Loucy (cell line): ENCODE measurements at regions not wholly inside any gene's neighbourhood (a gene's known extent, or its start where the extent isn't known, plus 50 kb on each side); places are given as distances from the start of the nearest gene placed in this dataset.
A peak's percentile ranks its signal among the peaks of the same experiment; 100 is the strongest.

ENCODE experiments used
- H2AFZ ChIP-seq: fragments of 200-600 bp; sonication (generic); 2 replicates; pipeline ENCODE4 v1.6.0; 2016; ENCODE audit warnings: antibody characterized with exemption, mild to moderate bottlenecking, low read length, moderate library complexity
- H3F3A ChIP-seq: fragments of 200-600 bp; 2 replicates; pipeline ENCODE4 v1.6.0; 2016; ENCODE audit warnings: antibody characterized with exemption, low read depth, mild to moderate bottlenecking
- H3K27me3 ChIP-seq: fragments of 200-600 bp; sonication (generic); 2 replicates; pipeline ENCODE4 v1.6.1; 2014; ENCODE audit warnings: low read length, mild to moderate bottlenecking; ENCODE audit not compliant: insufficient read depth, poor library complexity, severe bottlenecking
- H3K36me3 ChIP-seq: fragments of 200-600 bp; sonication (generic); 2 replicates; pipeline ENCODE4 v1.6.1; 2016; ENCODE audit warnings: low read length; ENCODE audit not compliant: insufficient read depth
- H3K4me1 ChIP-seq: fragments of 200-600 bp; sonication (generic); 2 replicates; pipeline ENCODE4 v1.5.1; 2014; ENCODE audit warnings: low read length, mild to moderate bottlenecking; ENCODE audit not compliant: insufficient read depth, poor library complexity, severe bottlenecking
- H3K4me2 ChIP-seq: fragments of 200-600 bp; sonication (generic); 2 replicates; pipeline ENCODE4 v1.6.0; 2014; ENCODE audit warnings: antibody characterized with exemption, low read length, low read depth, mild to moderate bottlenecking; ENCODE audit not compliant: poor library complexity, severe bottlenecking
- H3K4me3 ChIP-seq: fragments of 200-600 bp; sonication (generic); 2 replicates; pipeline ENCODE4 v1.5.1; 2014; ENCODE audit warnings: low read length, mild to moderate bottlenecking, mixed read lengths; ENCODE audit not compliant: poor library complexity, severe bottlenecking
- H3K79me2 ChIP-seq: fragments of 200-600 bp; sonication (generic); 2 replicates; pipeline ENCODE4 v1.6.1; 2014; ENCODE audit warnings: low read length; ENCODE audit not compliant: insufficient read depth
- H3K9ac ChIP-seq: fragments of 200-600 bp; sonication (generic); 2 replicates; pipeline ENCODE4 v1.6.0; 2014; ENCODE audit warnings: mild to moderate bottlenecking, low read depth, low read length, moderate library complexity; ENCODE audit not compliant: poor library complexity, severe bottlenecking
- H3K9me2 ChIP-seq: fragments of 200-600 bp; sonication (generic); replicated peaks from 2 replicates; pipeline ENCODE4 v1.6.1; 2016; ENCODE audit warnings: low read depth, low read length, mixed read lengths
- H3K9me3 ChIP-seq: fragments of 200-600 bp; sonication (generic); 2 replicates; pipeline ENCODE4 v1.6.1; 2014; ENCODE audit warnings: mild to moderate bottlenecking, antibody characterized with exemption, low read length, low read depth; ENCODE audit not compliant: insufficient read depth
- H4K20me1 ChIP-seq: fragments of 200-600 bp; sonication (generic); 2 replicates; pipeline ENCODE4 v1.6.0; 2014; ENCODE audit warnings: antibody characterized with exemption, low read length, mild to moderate bottlenecking; ENCODE audit not compliant: insufficient read depth, poor library complexity, severe bottlenecking
- CTCF ChIP-seq: fragments of 200-600 bp; sonication (generic); conservative IDR thresholded peaks from 2 replicates; pipeline ENCODE4 v1.5.1; 2014; ENCODE audit warnings: mild to moderate bottlenecking, antibody characterized with exemption, low read length
- EZH2phosphoT487 ChIP-seq: fragments of 200-600 bp; IDR thresholded peaks from 2 replicates; pipeline ENCODE4 v1.6.1; 2018; ENCODE audit warnings: antibody characterized with exemption, mild to moderate bottlenecking, moderate library complexity, borderline replicate concordance

DNA sequence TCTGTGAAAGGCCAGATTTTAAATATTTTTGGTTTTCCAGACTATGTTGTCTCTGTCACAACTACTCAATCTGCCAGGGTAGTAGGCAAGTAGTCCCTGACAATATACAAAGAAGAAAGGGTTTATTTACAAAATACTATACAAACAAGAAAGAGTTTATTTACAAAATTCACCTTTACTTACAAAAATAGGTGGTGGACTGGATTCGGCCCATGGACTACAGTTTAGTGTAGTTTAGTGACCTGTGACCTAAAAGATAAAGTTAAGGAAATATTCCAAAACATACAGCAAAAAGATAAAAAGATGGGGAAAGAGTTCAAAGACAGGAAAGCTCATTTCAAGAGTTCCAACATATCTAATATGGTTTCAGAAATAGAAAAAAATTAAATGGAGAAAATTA lies 52.9 kb upstream of the MAP10 start:
- Histone ChIP-seq H3K79me2 (no peaks in the 10 kb centered on the region), H3K9ac (peak overlapping the region; percentile 71), H3F3A (peaks cover 9% of the 10 kb centered on the region), H3K4me2 (peak overlapping the region; percentile 81), H3K9me2 (no peaks in the 10 kb centered on the region), H3K4me1 (peaks cover 40% of the 10 kb centered on the region), H3K27me3 (no peaks in the 10 kb centered on the region), H3K4me3 (peak overlapping the region; percentile 65), H3K36me3 (no peaks in the 10 kb centered on the region), H4K20me1 (no peaks in the 10 kb centered on the region), H2AFZ (no peak overlapping the region), H3K9me3 (peaks cover 14% of the 10 kb centered on the region; the same call in 1 of the 2 replicates)
- TF ChIP-seq CTCF = no peak
- no peak for TF ChIP-seq EZH2phosphoT487

GRCh38 chr1:232754930-232755329 lies 50.3 kb upstream of the MAP10 start:
- Histone ChIP-seq H2AFZ (no peak overlapping the region), H3K9me3 (peaks cover 2% of the 10 kb centered on the region; the same call in 1 of the 2 replicates), H3K9ac (no peak overlapping the region), H3K9me2 (no peaks in the 10 kb centered on the region), H4K20me1 (no peaks in the 10 kb centered on the region), H3K36me3 (no peaks in the 10 kb centered on the region), H3K4me3 (no peak overlapping the region), H3K4me2 (no peak overlapping the region), H3K79me2 (no peaks in the 10 kb centered on the region), H3K4me1 (peaks cover 38% of the 10 kb centered on the region), H3K27me3 (no peaks in the 10 kb centered on the region), H3F3A (peaks cover 9% of the 10 kb centered on the region)
- TF ChIP-seq EZH2phosphoT487 = no peak
- no peak for TF ChIP-seq CTCF
